Astrocyte (in vitro differentiated cells and primary cell): ENCODE measurements at regions not wholly inside any gene's neighbourhood (a gene's known extent, or its start where the extent isn't known, plus 50 kb on each side); places are given as distances from the start of the nearest gene placed in this dataset.

Experiments
- EZH2 ChIP-seq: IDR thresholded peaks from 2 replicates; pipeline ENCODE4 v1.6.1; 2012; ENCODE audit warnings: mild to moderate bottlenecking, low read length, inconsistent platforms; ENCODE audit not compliant: insufficient read depth
- TF ChIP-seq, protein P1 (sequence below): IDR thresholded peaks from 2 replicates; pipeline ENCODE4 v1.5.1; 2011; ENCODE audit warnings: low read depth, mild to moderate bottlenecking, inconsistent platforms, low read length, moderate library complexity; ENCODE audit not compliant: insufficient read depth

- TF ChIP-seq, protein P1, sequence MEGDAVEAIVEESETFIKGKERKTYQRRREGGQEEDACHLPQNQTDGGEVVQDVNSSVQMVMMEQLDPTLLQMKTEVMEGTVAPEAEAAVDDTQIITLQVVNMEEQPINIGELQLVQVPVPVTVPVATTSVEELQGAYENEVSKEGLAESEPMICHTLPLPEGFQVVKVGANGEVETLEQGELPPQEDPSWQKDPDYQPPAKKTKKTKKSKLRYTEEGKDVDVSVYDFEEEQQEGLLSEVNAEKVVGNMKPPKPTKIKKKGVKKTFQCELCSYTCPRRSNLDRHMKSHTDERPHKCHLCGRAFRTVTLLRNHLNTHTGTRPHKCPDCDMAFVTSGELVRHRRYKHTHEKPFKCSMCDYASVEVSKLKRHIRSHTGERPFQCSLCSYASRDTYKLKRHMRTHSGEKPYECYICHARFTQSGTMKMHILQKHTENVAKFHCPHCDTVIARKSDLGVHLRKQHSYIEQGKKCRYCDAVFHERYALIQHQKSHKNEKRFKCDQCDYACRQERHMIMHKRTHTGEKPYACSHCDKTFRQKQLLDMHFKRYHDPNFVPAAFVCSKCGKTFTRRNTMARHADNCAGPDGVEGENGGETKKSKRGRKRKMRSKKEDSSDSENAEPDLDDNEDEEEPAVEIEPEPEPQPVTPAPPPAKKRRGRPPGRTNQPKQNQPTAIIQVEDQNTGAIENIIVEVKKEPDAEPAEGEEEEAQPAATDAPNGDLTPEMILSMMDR = no peak
- no peak for TF ChIP-seq EZH2
These were observed 70.9 kb upstream of the FNDC3A start for GRCh38 chr13:48904668-48905290.
